Small intestine (tissue), 7 donors: ENCODE measurements at regions not wholly inside any gene's neighbourhood (a gene's known extent, or its start where the extent isn't known, plus 50 kb on each side); places are given as distances from the start of the nearest gene placed in this dataset.

ENCODE experiments used
- DNase-seq, 2 donors: peaks; one replicate each; pipeline versions ENCODE4 v3.0.0 to v3.0.0-alpha.2; 2013
- FAIRE-seq: peaks from 2 replicates; lab custom pipeline; 2012; peaks lifted over from hg19 to GRCh38; lab: Jason Lieb, UNC
- H3K27ac ChIP-seq, 3 donors: one replicate each; pipeline ENCODE4 v1.5.1; 2013; ENCODE audit warnings: low read length in 2 of 3, mild to moderate bottlenecking in 2 of 3, control low read depth in 1 of 3, inconsistent platforms in 1 of 3, low read depth in 1 of 3, moderate library complexity in 1 of 3
- H3K27me3 ChIP-seq, 3 donors: one replicate each; pipeline ENCODE4 v1.6.1; 2013; ENCODE audit warnings: low read length in 3 of 3, inconsistent platforms in 1 of 3; ENCODE audit not compliant: control insufficient read depth in 3 of 3, insufficient read depth in 3 of 3
- H3K36me3 ChIP-seq, 3 donors: one replicate each; pipeline ENCODE4 v1.6.1; 2013; ENCODE audit warnings: low read length in 3 of 3, inconsistent platforms in 1 of 3, low read depth in 1 of 3, mild to moderate bottlenecking in 1 of 3, moderate library complexity in 1 of 3; ENCODE audit not compliant: control insufficient read depth in 3 of 3, insufficient read depth in 2 of 3
- H3K4me1 ChIP-seq, 3 donors: one replicate each; pipeline ENCODE4 v1.6.1; 2013; ENCODE audit warnings: low read length in 2 of 3, inconsistent platforms in 1 of 3, low read depth in 1 of 3, mild to moderate bottlenecking in 1 of 3, moderate library complexity in 1 of 3; ENCODE audit not compliant: control insufficient read depth in 3 of 3, insufficient read depth in 2 of 3
- H3K4me3 ChIP-seq, 3 donors: one replicate each; pipeline ENCODE4 v1.5.1; 2013; ENCODE audit warnings: low read length in 3 of 3, control low read depth in 1 of 3, inconsistent platforms in 1 of 3, low read depth in 1 of 3, mild to moderate bottlenecking in 1 of 3, moderate library complexity in 1 of 3
- H3K9me3 ChIP-seq, 2 donors: one replicate each; pipeline ENCODE4 v1.6.1; 2013; ENCODE audit warnings: low read depth in 1 of 2, low read length in 1 of 2; ENCODE audit not compliant: control insufficient read depth in 2 of 2, insufficient read depth in 1 of 2
- WGBS, 3 donors: extraction: QIAGEN DNeasy Blood & Tissue Kit; methylation state at CpG; one replicate each; pipeline ENCODE4 v1.1.7; 2013; 5-methylcytosine and 5-hydroxymethylcytosine counted together
- donor health status: healthy with polysubstance abuse.
- donor health status: control.
- donor health status: control.
- donor health status: Bipolar disorder and iron deficiency.
- donor health status: healthy.

- Histone ChIP-seq H3K27me3 (no peaks in the 10 kb centered on the region), H3K27ac (no peak overlapping the region), H3K9me3 (peaks cover 0 to 8% of the 10 kb centered on the region in 2 donors), H3K4me1 (no peaks in the 10 kb centered on the region), H3K4me3 (no peak overlapping the region), H3K36me3 (no peaks in the 10 kb centered on the region)
- 70 to 83% (median 74%) methylated on average over 19 of the region's 19 CpGs for WGBS, 3 donors
- no peak for FAIRE-seq
- no peak for DNase-seq
Measured at GRCh38 chr22:48594757-48595510, 1232.7 kb downstream of the BRD1 start.

DNA sequence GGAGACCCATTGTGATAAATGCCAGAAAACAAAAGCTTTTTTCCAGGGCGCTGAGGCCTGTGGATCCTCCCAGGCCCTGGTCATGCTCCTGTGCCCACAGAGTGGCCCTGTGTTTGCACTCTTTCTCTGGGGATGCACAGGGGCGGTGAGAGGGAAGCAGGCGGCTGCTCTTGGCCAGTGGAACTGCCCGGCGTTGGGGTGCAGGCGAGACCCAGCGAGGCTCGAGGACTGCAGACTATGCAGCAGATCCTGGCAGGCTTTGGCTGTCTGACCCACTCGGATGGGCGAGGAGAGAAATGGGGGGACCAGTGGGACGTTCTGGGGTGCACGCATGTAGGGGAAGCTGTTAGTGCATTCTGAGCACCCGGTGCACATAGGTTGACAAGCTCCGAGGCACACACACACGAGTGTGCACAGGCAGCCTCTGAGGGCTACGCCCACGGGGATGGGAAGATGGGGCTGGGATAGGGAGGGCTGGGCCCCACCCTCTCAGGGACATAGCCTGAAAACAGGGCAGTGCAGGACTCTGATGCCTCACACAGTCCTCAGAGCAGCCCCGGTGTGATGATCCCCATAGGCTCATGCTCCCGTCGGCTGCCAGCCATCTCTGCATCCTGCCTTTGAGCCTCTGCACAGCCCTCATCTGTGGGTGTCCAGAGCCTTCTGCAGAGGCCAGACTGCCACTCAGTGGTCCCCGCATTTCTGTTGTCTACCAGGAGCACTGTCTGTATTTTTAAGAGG lies 1233.5 kb downstream of the BRD1 start:
- Histone ChIP-seq H3K4me3 (no peak overlapping the region), H3K27me3 (no peaks in the 10 kb centered on the region), H3K27ac (no peak overlapping the region), H3K9me3 (peaks cover 0 to 7% of the 10 kb centered on the region in 2 donors), H3K36me3 (no peaks in the 10 kb centered on the region), H3K4me1 (no peaks in the 10 kb centered on the region)
- WGBS, 3 donors: 78 to 82% (median 80%) methylated on average over 21 of the region's 21 CpGs
- no peak for DNase-seq
- no peak for FAIRE-seq

- no peaks in the 10 kb centered on the region for H3K27me3 ChIP-seq
- no peak for DNase-seq
- no peaks in the 10 kb centered on the region for H3K36me3 ChIP-seq
- 86 to 94% (median 88%) methylated on average over 12 to 15 of the region's 15 CpGs for WGBS, 3 donors
- no peak for FAIRE-seq
- peaks cover 0 to 5% of the 10 kb centered on the region in 2 donors for H3K9me3 ChIP-seq
- no peak overlapping the region for H3K27ac ChIP-seq
- H3K4me3 ChIP-seq: no peak overlapping the region
- H3K4me1 ChIP-seq: no peaks in the 10 kb centered on the region
Measured at GRCh38 chr22:48593551-48593950, 1234.1 kb downstream of the BRD1 start.

- Histone ChIP-seq H3K4me3 (no peak overlapping the region), H3K4me1 (no peaks in the 10 kb centered on the region), H3K27ac (no peak overlapping the region), H3K9me3 (peaks cover 0 to under 1% of the 10 kb centered on the region in 2 donors), H3K36me3 (no peaks in the 10 kb centered on the region), H3K27me3 (no peaks in the 10 kb centered on the region)
- WGBS, 3 donors: 80 to 87% (median 81%) methylated on average over 14 to 17 of the region's 17 CpGs
- DNase-seq (no peak), FAIRE-seq (no peak)
Measured at GRCh38 chr22:48592931-48593330, 1234.7 kb downstream of the BRD1 start.

GRCh38 chr22:48592488-48592887 lies 1235.2 kb downstream of the BRD1 start:
- H3K4me3 ChIP-seq: no peak overlapping the region
- H3K4me1 ChIP-seq: no peaks in the 10 kb centered on the region
- FAIRE-seq (no peak), DNase-seq (no peak)
- no peaks in the 10 kb centered on the region for H3K27me3 ChIP-seq
- H3K27ac ChIP-seq: no peak overlapping the region
- no peaks in the 10 kb centered on the region for H3K9me3 ChIP-seq
- H3K36me3 ChIP-seq: no peaks in the 10 kb centered on the region
- 72 to 77% (median 76%) methylated on average over 12 of the region's 12 CpGs for WGBS, 3 donors

DNA sequence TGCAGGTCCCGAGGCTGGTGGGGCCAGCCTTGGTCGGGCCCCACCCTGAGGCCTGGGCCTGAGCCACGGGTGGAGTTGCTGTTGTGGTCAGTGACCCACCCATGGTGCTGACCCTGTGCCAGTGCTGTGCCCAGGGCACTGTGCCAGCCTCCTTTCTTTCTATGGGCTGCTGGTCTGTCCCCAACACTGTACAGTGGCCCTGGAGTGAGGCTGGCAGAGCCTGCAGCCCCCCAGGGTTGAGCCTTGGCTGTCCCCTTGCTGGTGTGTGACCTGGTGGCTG lies 1235.7 kb downstream of the BRD1 start:
- no peaks in the 10 kb centered on the region for H3K4me1 ChIP-seq
- DNase-seq (no peak), FAIRE-seq (no peak)
- H3K9me3 ChIP-seq: no peaks in the 10 kb centered on the region
- H3K27ac ChIP-seq: no peak overlapping the region
- H3K27me3 ChIP-seq: no peaks in the 10 kb centered on the region
- H3K36me3 ChIP-seq: no peaks in the 10 kb centered on the region
- H3K4me3 ChIP-seq: no peak overlapping the region
- WGBS, 3 donors: 50 to 70% (median 68%) methylated on average over 2 to 3 of the region's 3 CpGs

GRCh38 chr22:48591286-48592065 lies 1236.2 kb downstream of the BRD1 start:
- Histone ChIP-seq H3K27ac (no peak overlapping the region), H3K9me3 (no peaks in the 10 kb centered on the region), H3K27me3 (no peaks in the 10 kb centered on the region), H3K4me1 (no peaks in the 10 kb centered on the region), H3K36me3 (no peaks in the 10 kb centered on the region), H3K4me3 (no peak overlapping the region)
- FAIRE-seq: no peak
- WGBS, 3 donors: 83 to 91% (median 87%) methylated on average over 26 to 29 of the region's 29 CpGs
- no peak for DNase-seq

GRCh38 chr22:48589901-48590300 lies 1237.8 kb downstream of the BRD1 start:
- Histone ChIP-seq H3K27me3 (no peaks in the 10 kb centered on the region), H3K4me3 (no peak overlapping the region), H3K9me3 (no peaks in the 10 kb centered on the region), H3K27ac (no peak overlapping the region), H3K36me3 (no peaks in the 10 kb centered on the region), H3K4me1 (no peaks in the 10 kb centered on the region)
- DNase-seq: no peak
- FAIRE-seq: no peak
- WGBS, 3 donors: 87 to 90% (median 89%) methylated on average over 19 of the region's 19 CpGs
